AG04450 (cell line): ENCODE measurements at regions not wholly inside any gene's neighbourhood (a gene's known extent, or its start where the extent isn't known, plus 50 kb on each side); places are given as distances from the start of the nearest gene placed in this dataset.

ENCODE experiments used
- CTCF ChIA-PET: fragments of 300-600, 350-600 bp; formaldehyde crosslinking; extraction: SDS; loops from one replicate; lab custom pipeline; 2022; ENCODE audit warnings: antibody characterized with exemption, inconsistent platforms; lab: Charles Lee
- POLR2A ChIA-PET: fragments of 350-600 bp; formaldehyde crosslinking; extraction: SDS; loops from one replicate; lab custom pipeline; 2021; ENCODE audit warnings: antibody characterized with exemption, inconsistent platforms; lab: Yijun Ruan, JAX
- DNase-seq: peaks from one replicate; pipeline ENCODE4 v3.0.0-alpha.2; 2011; ENCODE audit warnings: low read depth, low spot score
- H3K27ac ChIP-seq: one replicate; pipeline ENCODE4 v1.5.1; 2012; ENCODE audit warnings: low read depth, low read length, control low read depth
- H3K27me3 ChIP-seq: one replicate; pipeline ENCODE4 v1.6.0; 2012; ENCODE audit warnings: low read length; ENCODE audit not compliant: control insufficient read depth, insufficient read depth
- H3K4me3 ChIP-seq: 2 replicates; pipeline ENCODE4 v1.5.1; 2011; ENCODE audit warnings: mild to moderate bottlenecking, low read depth, low read length, control low read depth
- H3K9me3 ChIP-seq: 2 replicates; pipeline ENCODE4 v1.5.1; 2012; ENCODE audit warnings: low read length; ENCODE audit not compliant: control insufficient read depth, insufficient read depth
- CTCF ChIP-seq: IDR thresholded peaks from 2 replicates; pipeline ENCODE4 v1.5.1; 2011; ENCODE audit warnings: low read depth, low read length, control low read depth, inconsistent platforms

GRCh38 chr13:28582225-28582891 lies 76.6 kb upstream of the POMP start:
- no peak for DNase-seq
- Histone ChIP-seq H3K4me3 (no peak overlapping the region), H3K9me3 (no peaks in the 10 kb centered on the region), H3K27ac (no peak overlapping the region), H3K27me3 (no peaks in the 10 kb centered on the region)
- ChIA-PET CTCF (no interaction called here), POLR2A (no interaction called here)
- TF ChIP-seq CTCF = no peak

GRCh38 chr13:28581451-28581850 lies 77.5 kb upstream of the POMP start:
- no peak overlapping the region for H3K27ac ChIP-seq
- ChIA-PET POLR2A (no interaction called here), CTCF (no interaction called here)
- H3K9me3 ChIP-seq = no peaks in the 10 kb centered on the region
- no peak for DNase-seq
- no peak for TF ChIP-seq CTCF
- no peak overlapping the region for H3K4me3 ChIP-seq
- H3K27me3 ChIP-seq = no peaks in the 10 kb centered on the region

GRCh38 chr13:28579736-28580135 lies 79.2 kb upstream of the POMP start:
- no peak for DNase-seq
- ChIA-PET POLR2A (no interaction called here), CTCF (no interaction called here)
- Histone ChIP-seq H3K9me3 (no peaks in the 10 kb centered on the region), H3K4me3 (no peak overlapping the region), H3K27ac (no peak overlapping the region), H3K27me3 (no peaks in the 10 kb centered on the region)
- TF ChIP-seq CTCF = no peak

GRCh38 chr13:28579322-28579721 lies 79.6 kb upstream of the POMP start:
- TF ChIP-seq CTCF = no peak
- peak overlapping the region; percentile 21 for H3K27ac ChIP-seq
- H3K4me3 ChIP-seq = no peak overlapping the region
- POLR2A ChIA-PET = interaction anchor here (0.7 kb wide), 1 partner anchor 230 kb away, joined by 6 read pairs; no protein-coding TSS in a partner anchor
- no peak for DNase-seq
- CTCF ChIA-PET = no interaction called here
- H3K27me3 ChIP-seq = no peaks in the 10 kb centered on the region
- H3K9me3 ChIP-seq = no peaks in the 10 kb centered on the region

- Histone ChIP-seq H3K9me3 (no peaks in the 10 kb centered on the region), H3K27me3 (no peaks in the 10 kb centered on the region), H3K4me3 (no peak overlapping the region), H3K27ac (no peak overlapping the region)
- TF ChIP-seq CTCF = no peak
- CTCF ChIA-PET = no interaction called here
- POLR2A ChIA-PET = no interaction called here
- no peak for DNase-seq
These were observed 81.1 kb upstream of the FLT1 start for GRCh38 chr13:28576067-28576466.
